Stomach (tissue), 8 donors: ENCODE measurements at regions not wholly inside any gene's neighbourhood (a gene's known extent, or its start where the extent isn't known, plus 50 kb on each side); places are given as distances from the start of the nearest gene placed in this dataset.

Source experiments
- DNase-seq, 2 donors: peaks; one replicate each; pipeline versions ENCODE4 v3.0.0 to v3.0.0-alpha.2; 2013 to 2019
- H3K27ac ChIP-seq, 5 donors: fragments of 200-600 bp in 4 of 5; sonication (generic) in 4 of 5; one replicate each; pipeline ENCODE4 v1.5.1; 2013 to 2019; ENCODE audit warnings: mild to moderate bottlenecking in 1 of 5, moderate library complexity in 1 of 5
- H3K27me3 ChIP-seq, 3 donors: fragments of 200-600 bp; sonication (generic); one replicate each; pipeline ENCODE4 v1.5.1; 2017 to 2019; ENCODE audit warnings: mixed run types in 1 of 3
- H3K36me3 ChIP-seq, 4 donors: fragments of 200-600 bp; sonication (generic); 1 replicate in 3 of 4; 2 replicates in 1 of 4; pipeline ENCODE4 v1.5.1; 2016 to 2019
- H3K4me1 ChIP-seq, 4 donors: fragments of 200-600 bp; sonication (generic); one replicate each; pipeline ENCODE4 v1.5.1; 2016 to 2019
- H3K4me3 ChIP-seq, 4 donors: fragments of 200-600 bp; sonication (generic) in 3 of 4; one replicate each; pipeline ENCODE4 v1.5.1; 2016 to 2019; ENCODE audit warnings: mild to moderate bottlenecking in 1 of 4
- H3K9me3 ChIP-seq, 4 donors: fragments of 200-600 bp; sonication (generic); one replicate each; pipeline ENCODE4 v1.5.1; 2016 to 2019
- EP300 ChIP-seq: sonication (generic); formaldehyde crosslinking; IDR thresholded peaks from one replicate; pipeline ENCODE4 v1.6.1; 2017; ENCODE audit warnings: antibody characterized with exemption
- POLR2A ChIP-seq, 4 donors: fragments of 450-650 bp; IDR thresholded peaks; one replicate each; pipeline ENCODE4 v1.6.1; 2016; ENCODE audit warnings: antibody characterized with exemption in 4 of 4, control low read depth in 2 of 4, mild to moderate bottlenecking in 1 of 4, moderate library complexity in 1 of 4
- POLR2AphosphoS5 ChIP-seq, 3 donors: sonication (generic); formaldehyde crosslinking; IDR thresholded peaks; one replicate each; pipeline ENCODE4 v1.6.1; 2016; ENCODE audit warnings: antibody characterized with exemption in 3 of 3
- WGBS, 5 donors: extraction: QIAGEN DNeasy Blood & Tissue Kit in 3 of 5; methylation state at CpG; one replicate each; pipeline versions ENCODE4 v1.1.5 to v1.1.7; 2013 to 2018; 5-methylcytosine and 5-hydroxymethylcytosine counted together
- intact Hi-C: fragments of 100-400 bp; cut with DNase I; formaldehyde crosslinking; loops from one replicate; pipeline ENCODE4 v1.15.1; 2023; ENCODE audit warnings: low total_unique reads
- TF ChIP-seq, protein P1 (sequence below), 7 experiments: fragments of 450-650 bp in 4 of 7; fragments of 200-600 bp in 3 of 7; sonication (generic) in 3 of 7; IDR thresholded peaks; one replicate each; pipeline ENCODE4 v1.5.1; 2016 to 2019; ENCODE audit warnings: antibody characterized with exemption in 7 of 7, control low read depth in 2 of 7, mild to moderate bottlenecking in 1 of 7
- donor health status: healthy with polysubstance abuse.
- donor health status: Bipolar disorder and iron deficiency.
- donor health status: healthy.

DNA sequence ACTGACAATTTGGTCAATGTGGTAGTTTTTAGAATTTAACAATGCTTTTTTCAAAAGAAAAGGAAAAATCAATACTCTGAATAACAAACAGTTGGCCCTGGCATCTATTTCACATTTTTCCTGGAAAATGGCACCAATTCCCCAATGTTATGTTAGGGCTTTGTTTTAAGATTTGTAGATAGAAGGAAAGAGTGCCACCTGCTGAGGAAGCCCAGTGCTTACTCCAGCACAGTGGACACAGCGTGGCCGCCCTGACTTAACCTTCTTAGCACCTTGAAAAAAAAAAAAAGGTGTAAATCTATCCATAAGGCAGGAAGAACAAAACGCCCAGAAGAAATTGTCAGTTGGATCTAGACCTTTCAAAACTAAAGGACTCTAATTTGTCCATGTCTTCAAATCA lies 110.7 kb upstream of the CNTN4 start:
- 28 to 48% (median 37%) methylated on average over 3 of the region's 3 CpGs for WGBS, 5 donors
- intact Hi-C loops = no loop called here
- Histone ChIP-seq H3K4me1 (no peaks in the 10 kb centered on the region), H3K27ac (no peak overlapping the region), H3K27me3 (no peaks in the 10 kb centered on the region), H3K36me3 (no peaks in the 10 kb centered on the region), H3K9me3 (no peaks in the 10 kb centered on the region), H3K4me3 (no peak overlapping the region)
- TF ChIP-seq EP300 (no peak), POLR2AphosphoS5 (IDR thresholded peaks at IDR 0.05) (no peak)
- peak in 1 of 2 donors; percentile 50 for DNase-seq

DNA sequence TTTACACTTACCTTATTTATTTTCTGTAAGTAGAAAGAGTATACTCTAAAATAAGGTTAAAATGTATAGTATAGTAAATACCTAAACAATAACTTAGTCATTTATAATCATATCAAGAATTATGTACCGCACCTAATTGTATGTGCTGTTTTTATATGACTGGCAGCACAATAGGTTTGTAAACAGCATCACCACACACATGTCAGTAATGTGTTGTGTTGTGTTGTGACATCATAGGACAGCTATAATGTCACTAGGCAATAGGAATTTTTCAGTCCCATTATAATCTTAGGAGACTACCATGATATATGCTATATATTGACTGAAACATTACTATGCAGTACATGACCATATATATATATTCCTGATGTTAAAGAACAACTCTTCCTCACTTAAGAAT lies 99.9 kb upstream of the CNTN4 start:
- WGBS, 5 donors = 86 to 96% (median 91%) methylated on average over 1 of the region's 1 CpG

DNA sequence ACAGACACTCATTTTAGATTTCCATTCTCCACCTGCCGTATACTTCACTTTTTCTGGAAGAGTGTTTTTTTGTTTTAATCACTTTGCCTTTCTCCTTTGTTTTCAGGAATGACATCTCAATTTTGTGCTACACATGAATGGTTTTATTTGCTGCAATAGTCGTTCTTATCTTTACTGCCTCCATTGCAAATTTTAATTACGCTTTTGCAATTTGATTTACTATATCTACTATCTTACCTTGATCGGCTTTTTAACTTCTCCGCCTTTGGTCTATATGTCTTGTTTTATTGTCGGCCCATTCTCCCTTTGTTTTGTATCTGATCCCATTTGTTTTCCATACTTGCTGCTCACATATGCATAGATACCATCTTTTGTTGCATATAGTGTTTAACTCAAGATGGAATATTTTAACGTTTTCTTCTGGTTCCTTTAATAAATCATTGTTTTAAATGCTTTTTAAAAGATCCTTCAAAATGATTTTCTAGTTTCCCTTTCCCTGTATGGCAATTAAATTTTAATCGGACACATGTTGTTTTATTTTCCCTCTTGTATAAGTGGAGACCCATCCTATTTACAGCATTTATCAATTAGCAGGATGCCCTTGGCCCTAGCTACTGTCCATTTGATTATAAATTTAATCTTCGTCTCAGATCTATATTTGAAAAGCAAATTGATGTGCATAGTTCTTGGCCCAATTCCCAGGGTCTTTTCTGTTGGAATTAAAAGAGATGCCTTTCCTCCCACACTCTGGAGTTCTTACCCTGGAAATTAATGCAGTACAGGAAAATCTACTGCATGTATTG lies 97.2 kb upstream of the CNTN4 start:
- peak in 1 of 2 donors; percentile 6 for DNase-seq
- Histone ChIP-seq H3K27me3 (no peaks in the 10 kb centered on the region), H3K27ac (no peak overlapping the region), H3K36me3 (no peaks in the 10 kb centered on the region), H3K9me3 (no peaks in the 10 kb centered on the region), H3K4me3 (no peak overlapping the region), H3K4me1 (no peaks in the 10 kb centered on the region)
- WGBS, 5 donors = 76 to 81% (median 79%) methylated on average over 9 of the region's 9 CpGs
- TF ChIP-seq, protein P1, sequence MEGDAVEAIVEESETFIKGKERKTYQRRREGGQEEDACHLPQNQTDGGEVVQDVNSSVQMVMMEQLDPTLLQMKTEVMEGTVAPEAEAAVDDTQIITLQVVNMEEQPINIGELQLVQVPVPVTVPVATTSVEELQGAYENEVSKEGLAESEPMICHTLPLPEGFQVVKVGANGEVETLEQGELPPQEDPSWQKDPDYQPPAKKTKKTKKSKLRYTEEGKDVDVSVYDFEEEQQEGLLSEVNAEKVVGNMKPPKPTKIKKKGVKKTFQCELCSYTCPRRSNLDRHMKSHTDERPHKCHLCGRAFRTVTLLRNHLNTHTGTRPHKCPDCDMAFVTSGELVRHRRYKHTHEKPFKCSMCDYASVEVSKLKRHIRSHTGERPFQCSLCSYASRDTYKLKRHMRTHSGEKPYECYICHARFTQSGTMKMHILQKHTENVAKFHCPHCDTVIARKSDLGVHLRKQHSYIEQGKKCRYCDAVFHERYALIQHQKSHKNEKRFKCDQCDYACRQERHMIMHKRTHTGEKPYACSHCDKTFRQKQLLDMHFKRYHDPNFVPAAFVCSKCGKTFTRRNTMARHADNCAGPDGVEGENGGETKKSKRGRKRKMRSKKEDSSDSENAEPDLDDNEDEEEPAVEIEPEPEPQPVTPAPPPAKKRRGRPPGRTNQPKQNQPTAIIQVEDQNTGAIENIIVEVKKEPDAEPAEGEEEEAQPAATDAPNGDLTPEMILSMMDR (IDR thresholded peaks at IDR 0.05) = no peak
- no peak for TF ChIP-seq EP300
- TF ChIP-seq POLR2A (IDR thresholded peaks at IDR 0.05) = no peak
- TF ChIP-seq POLR2AphosphoS5 (IDR thresholded peaks at IDR 0.05) = no peak
- intact Hi-C loops = no loop called here

More for the DNA sequence above, 99.9 kb upstream of the CNTN4 start:
- Histone ChIP-seq H3K36me3 (no peaks in the 10 kb centered on the region), H3K27me3 (no peaks in the 10 kb centered on the region), H3K9me3 (no peaks in the 10 kb centered on the region), H3K4me3 (no peak overlapping the region), H3K27ac (no peak overlapping the region), H3K4me1 (no peaks in the 10 kb centered on the region)
- TF ChIP-seq EP300 (no peak), POLR2A (IDR thresholded peaks at IDR 0.05) (no peak)
- TF ChIP-seq, protein P1 (IDR thresholded peaks at IDR 0.05) = no peak
- intact Hi-C loops = no loop called here
- DNase-seq = no peak

DNA sequence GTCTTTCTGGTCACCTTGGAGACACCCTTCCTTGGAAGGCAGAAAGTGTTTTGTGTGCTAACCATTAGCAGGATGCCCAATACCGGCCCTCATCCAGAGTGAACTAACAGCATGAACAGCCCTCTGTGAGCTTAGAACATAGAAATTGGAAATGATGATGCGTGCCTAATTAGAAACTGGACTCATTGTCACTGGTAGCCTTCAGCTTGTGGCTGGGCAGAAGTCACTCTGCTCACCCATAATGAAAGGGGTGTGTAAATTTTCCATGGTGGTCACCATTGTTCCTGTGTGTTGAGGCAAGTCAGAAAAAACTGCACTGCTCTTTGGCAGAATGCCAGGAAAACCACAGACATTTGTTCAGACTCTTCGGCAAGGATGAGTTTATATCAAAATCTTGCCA lies 74.7 kb upstream of the CNTN4 start:
- 64 to 79% (median 73%) methylated on average over 3 of the region's 3 CpGs for WGBS, 5 donors
- TF ChIP-seq, protein P1 (IDR thresholded peaks at IDR 0.05) = no peak
- no peak overlapping the region for H3K27ac ChIP-seq
- no peaks in the 10 kb centered on the region for H3K9me3 ChIP-seq
- no peak overlapping the region for H3K4me3 ChIP-seq
- H3K36me3 ChIP-seq = no peaks in the 10 kb centered on the region
- intact Hi-C loops = no loop called here
- no peak for DNase-seq
- no peaks in the 10 kb centered on the region for H3K27me3 ChIP-seq
- H3K4me1 ChIP-seq = no peaks in the 10 kb centered on the region

DNA sequence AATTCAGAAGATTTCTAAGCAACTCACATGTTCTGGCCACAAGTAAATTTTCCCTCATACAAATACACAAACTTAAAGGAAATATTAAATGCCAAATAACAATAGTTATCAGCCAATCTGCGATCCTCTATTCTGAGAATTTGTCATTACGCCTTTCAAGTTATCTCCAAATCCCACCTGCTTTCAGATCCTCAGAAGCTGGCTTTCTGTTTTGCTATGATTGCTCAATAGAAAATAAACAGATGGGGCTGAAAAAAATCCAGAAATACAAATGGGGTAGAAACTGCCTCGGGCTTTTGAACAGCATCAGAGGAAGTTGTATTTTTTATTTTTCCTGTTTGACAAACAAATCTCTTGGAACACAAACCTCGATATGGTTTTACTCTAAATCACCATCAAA lies 74.0 kb upstream of the CNTN4 start:
- peaks cover 0 to 1% (median 0%) of the 10 kb centered on the region in 4 donors for H3K9me3 ChIP-seq
- TF ChIP-seq POLR2AphosphoS5 (IDR thresholded peaks at IDR 0.05) = no peak
- TF ChIP-seq, protein P1 (IDR thresholded peaks at IDR 0.05) = no peak
- no peak for TF ChIP-seq POLR2A (IDR thresholded peaks at IDR 0.05)
- TF ChIP-seq EP300 = no peak
- DNase-seq = no peak
- no peak overlapping the region for H3K27ac ChIP-seq
- 45 to 63% (median 56%) methylated on average over 4 of the region's 4 CpGs for WGBS, 5 donors
- H3K27me3 ChIP-seq = no peaks in the 10 kb centered on the region
- no peaks in the 10 kb centered on the region for H3K36me3 ChIP-seq
- intact Hi-C loops = no loop called here
- H3K4me1 ChIP-seq = no peaks in the 10 kb centered on the region
- no peak overlapping the region for H3K4me3 ChIP-seq
